SK-N-SH (cell line): ENCODE measurements at regions not wholly inside any gene's neighbourhood (a gene's known extent, or its start where the extent isn't known, plus 50 kb on each side); places are given as distances from the start of the nearest gene placed in this dataset.

Experiments
- CTCF ChIA-PET: fragments of 300-600, 350-600 bp; formaldehyde crosslinking; extraction: SDS; loops from one replicate; lab custom pipeline; 2021; lab: Yijun Ruan, JAX
- POLR2A ChIA-PET: fragments of 350-600 bp; sonication (Branson Sonifier 250); formaldehyde crosslinking; extraction: SDS; loops from one replicate; lab custom pipeline; 2020; ENCODE audit warnings: antibody characterized with exemption, inconsistent platforms; lab: Yijun Ruan, JAX
- DNase-seq: peaks from one replicate; pipeline ENCODE4 v3.0.0; 2012
- H2AFZ ChIP-seq: fragments of 200-600 bp; sonication (generic); 2 replicates; pipeline ENCODE4 v1.8.1; 2016; ENCODE audit warnings: antibody characterized with exemption, mild to moderate bottlenecking, low read depth
- H3F3A ChIP-seq: fragments of 200-600 bp; sonication (generic); replicated peaks from 2 replicates; pipeline ENCODE3; 2016; ENCODE audit warnings: antibody characterized with exemption, mild to moderate bottlenecking; ENCODE audit not compliant: insufficient read depth
- H3K27ac ChIP-seq, 2 experiments: fragments of 200-500 bp in 1 of 2; fragments of 200-600 bp in 1 of 2; sonication (Bioruptor generic) in 1 of 2; sonication (generic), shearing (Covaris generic) in 1 of 2; 2 replicates each; pipeline versions ENCODE4 v1.5.1 to v1.6.1; 2014 to 2016; ENCODE audit warnings: low read depth in 2 of 2, inconsistent platforms in 1 of 2, low read length in 1 of 2, mild to moderate bottlenecking in 1 of 2, mixed read lengths in 1 of 2
- H3K27me3 ChIP-seq: fragments of 200-600 bp; sonication (generic), shearing (Covaris generic); 2 replicates; pipeline ENCODE4 v1.6.1; 2016; ENCODE audit warnings: mixed run types; ENCODE audit not compliant: insufficient read depth
- H3K36me3 ChIP-seq, 2 experiments: fragments of 200-500 bp in 1 of 2; fragments of 200-600 bp in 1 of 2; sonication (Bioruptor generic) in 1 of 2; sonication (generic) in 1 of 2; replicated peaks in 1 of 2; 2 replicates each; pipeline versions ENCODE3 to v1.5.1; 2014 to 2016; ENCODE audit warnings: low read length in 1 of 2, mild to moderate bottlenecking in 1 of 2; ENCODE audit not compliant: insufficient read depth in 2 of 2, control insufficient read depth in 1 of 2
- H3K4me1 ChIP-seq, 2 experiments: fragments of 200-500 bp in 1 of 2; fragments of 200-600 bp in 1 of 2; sonication (Bioruptor generic) in 1 of 2; sonication (generic), shearing (Covaris generic) in 1 of 2; 2 replicates each; pipeline versions ENCODE4 v1.5.1 to v1.6.1; 2014 to 2016; ENCODE audit warnings: low read depth in 1 of 2, low read length in 1 of 2, mixed run types in 1 of 2; ENCODE audit not compliant: insufficient read depth in 2 of 2, control insufficient read depth in 1 of 2
- H3K4me2 ChIP-seq: fragments of 200-600 bp; sonication (generic), shearing (Covaris generic); 2 replicates; pipeline ENCODE4 v1.6.1; 2017; ENCODE audit warnings: mixed run types
- H3K4me3 ChIP-seq, 2 experiments: fragments of 200-500 bp in 1 of 2; fragments of 200-600 bp in 1 of 2; sonication (Bioruptor generic) in 1 of 2; sonication (generic), shearing (Covaris generic) in 1 of 2; 2 replicates each; pipeline versions ENCODE4 v1.5.1 to v1.8.1; 2014 to 2016; ENCODE audit warnings: low read depth in 2 of 2, inconsistent platforms in 1 of 2, low read length in 1 of 2, mild to moderate bottlenecking in 1 of 2, mixed read lengths in 1 of 2, moderate library complexity in 1 of 2
- H3K79me2 ChIP-seq: fragments of 200-600 bp; sonication (generic); 2 replicates; pipeline ENCODE4 v1.8.1; 2017; ENCODE audit warnings: mild to moderate bottlenecking; ENCODE audit not compliant: insufficient read depth
- H3K9ac ChIP-seq: fragments of 200-600 bp; sonication (generic); 2 replicates; pipeline ENCODE4 v1.6.1; 2017; ENCODE audit warnings: mixed run types
- H3K9me2 ChIP-seq: fragments of 200-600 bp; sonication (generic); 2 replicates; pipeline ENCODE4 v1.6.1; 2017; ENCODE audit warnings: mixed run types
- H3K9me3 ChIP-seq: fragments of 200-600 bp; sonication (generic); 2 replicates; pipeline ENCODE4 v1.6.1; 2017; ENCODE audit warnings: mixed run types, mild to moderate bottlenecking, moderate library complexity
- H4K20me1 ChIP-seq: fragments of 200-600 bp; sonication (generic); 2 replicates; pipeline ENCODE4 v1.6.1; 2017; ENCODE audit warnings: mild to moderate bottlenecking, mixed run types; ENCODE audit not compliant: insufficient read depth
- FOXJ3 ChIP-seq: sonication (generic); formaldehyde crosslinking; IDR thresholded peaks from 2 replicates; pipeline ENCODE4 v1.5.1; 2020; ENCODE audit warnings: mild to moderate bottlenecking, missing genetic modification reagents
- FOXM1 ChIP-seq: IDR thresholded peaks from 2 replicates; pipeline ENCODE4 v1.4.0; 2012; ENCODE audit warnings: low read depth, mild to moderate bottlenecking
- MEF2A ChIP-seq: IDR thresholded peaks from 2 replicates; pipeline ENCODE4 v1.4.0; 2012; ENCODE audit warnings: low read depth, borderline replicate concordance
- MXI1 ChIP-seq: IDR thresholded peaks from 2 replicates; pipeline ENCODE4 v1.6.1; 2012; ENCODE audit warnings: mild to moderate bottlenecking, low read depth, low read length, improper control_type of control experiment
- NFIC ChIP-seq: IDR thresholded peaks from 2 replicates; pipeline ENCODE4 v1.4.0; 2012; ENCODE audit warnings: borderline replicate concordance
- NRF1 ChIP-seq: IDR thresholded peaks from 2 replicates; pipeline ENCODE4 v1.6.1; 2012; ENCODE audit warnings: low read depth, mild to moderate bottlenecking, low read length
- RAD21 ChIP-seq: IDR thresholded peaks from 2 replicates; pipeline ENCODE4 v1.6.1; 2012; ENCODE audit warnings: mild to moderate bottlenecking, low read length
- RCOR1 ChIP-seq: fragments of 150-350 bp; IDR thresholded peaks from 2 replicates; pipeline ENCODE4 v1.6.1; 2017; ENCODE audit warnings: antibody characterized with exemption, low read length
- RFX5 ChIP-seq: IDR thresholded peaks from 2 replicates; pipeline ENCODE4 v1.6.1; 2012; ENCODE audit warnings: mild to moderate bottlenecking, improper control_type of control experiment, low read length
- RXRA ChIP-seq: IDR thresholded peaks from 2 replicates; pipeline ENCODE4 v1.4.0; 2012; ENCODE audit warnings: low read depth, mild to moderate bottlenecking, borderline replicate concordance
- TAF1 ChIP-seq: IDR thresholded peaks from 2 replicates; pipeline ENCODE4 v1.6.1; 2012; ENCODE audit warnings: low read depth, mild to moderate bottlenecking, low read length, moderate library complexity, borderline replicate concordance
- TCF12 ChIP-seq: IDR thresholded peaks from 2 replicates; pipeline ENCODE4 v1.4.0; 2012
- YY1 ChIP-seq: IDR thresholded peaks from 2 replicates; pipeline ENCODE4 v1.4.0; 2012; ENCODE audit warnings: low read depth, mild to moderate bottlenecking
- WGBS: methylation state at CpG from one replicate; pipeline ENCODE4 v1.1.6; 2017; ENCODE audit warnings: low lambda C conversion rate; 5-methylcytosine and 5-hydroxymethylcytosine counted together
- TF ChIP-seq, protein P1 (sequence below): fragments of 200-600 bp; sonication (generic); IDR thresholded peaks from 2 replicates; pipeline ENCODE4 v1.6.1; 2017; ENCODE audit warnings: antibody characterized with exemption, mild to moderate bottlenecking, moderate library complexity
- TF ChIP-seq, protein P2 (sequence below): IDR thresholded peaks from 2 replicates; pipeline ENCODE4 v1.4.0; 2012; ENCODE audit warnings: low read depth
- TF ChIP-seq, protein P3 (sequence below): fragments of 150-350 bp; IDR thresholded peaks from 2 replicates; pipeline ENCODE4 v1.6.1; 2017; ENCODE audit warnings: antibody characterized with exemption, low read length, low read depth, borderline replicate concordance
- TF ChIP-seq, protein P4 (sequence below): fragments of 150-350 bp; IDR thresholded peaks from 2 replicates; pipeline ENCODE4 v1.6.1; 2016; ENCODE audit warnings: mild to moderate bottlenecking, low read depth, low read length
- TF ChIP-seq, protein P5 (sequence below): IDR thresholded peaks from 2 replicates; pipeline ENCODE4 v1.6.1; 2012; ENCODE audit warnings: mild to moderate bottlenecking, low read depth, low read length, moderate library complexity

DNA sequence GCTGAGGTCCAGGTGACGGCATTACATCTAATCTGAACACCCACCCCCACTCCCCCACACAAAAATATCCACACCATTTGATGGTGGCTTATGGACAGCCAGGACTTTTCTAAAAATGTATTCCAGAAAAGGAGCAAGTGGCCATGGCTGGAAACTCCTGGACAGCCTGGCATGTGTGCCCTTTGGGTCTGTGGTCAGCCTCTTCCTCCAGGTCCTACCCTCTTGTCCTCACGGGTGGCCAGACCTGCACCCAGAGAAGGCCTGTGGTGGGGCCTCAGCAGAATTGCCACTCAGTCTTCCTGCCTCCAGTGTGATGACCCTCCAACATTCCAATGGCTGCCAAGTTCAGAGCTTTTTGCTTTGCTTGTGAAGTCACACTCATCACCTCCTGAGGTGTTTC, 600.6 kb downstream of the AJAP1 start:
- Histone ChIP-seq H4K20me1 (no peaks in the 10 kb centered on the region), H3K79me2 (no peaks in the 10 kb centered on the region), H3K36me3 (no peaks in the 10 kb centered on the region), H3F3A (no peaks in the 10 kb centered on the region), H3K4me1 (peaks cover 0 to 8% of the 10 kb centered on the region in 2 experiments; a peak in 1 of 4 replicates), H3K4me2 (no peak overlapping the region), H3K9me2 (no peaks in the 10 kb centered on the region), H2AFZ (no peak overlapping the region), H3K9ac (no peak overlapping the region), H3K27me3 (no peaks in the 10 kb centered on the region), H3K4me3 (no peak overlapping the region), H3K27ac (no peak overlapping the region), H3K9me3 (no peaks in the 10 kb centered on the region)
- no peak for DNase-seq
- TF ChIP-seq RCOR1 (no peak), NRF1 (no peak), FOXJ3 (CRISPR knock-in tag) (no peak), YY1 (no peak), RAD21 (no peak), MEF2A (no peak), TCF12 (no peak), RFX5 (no peak), RXRA (no peak), NFIC (no peak)
- TF ChIP-seq, protein P1, sequence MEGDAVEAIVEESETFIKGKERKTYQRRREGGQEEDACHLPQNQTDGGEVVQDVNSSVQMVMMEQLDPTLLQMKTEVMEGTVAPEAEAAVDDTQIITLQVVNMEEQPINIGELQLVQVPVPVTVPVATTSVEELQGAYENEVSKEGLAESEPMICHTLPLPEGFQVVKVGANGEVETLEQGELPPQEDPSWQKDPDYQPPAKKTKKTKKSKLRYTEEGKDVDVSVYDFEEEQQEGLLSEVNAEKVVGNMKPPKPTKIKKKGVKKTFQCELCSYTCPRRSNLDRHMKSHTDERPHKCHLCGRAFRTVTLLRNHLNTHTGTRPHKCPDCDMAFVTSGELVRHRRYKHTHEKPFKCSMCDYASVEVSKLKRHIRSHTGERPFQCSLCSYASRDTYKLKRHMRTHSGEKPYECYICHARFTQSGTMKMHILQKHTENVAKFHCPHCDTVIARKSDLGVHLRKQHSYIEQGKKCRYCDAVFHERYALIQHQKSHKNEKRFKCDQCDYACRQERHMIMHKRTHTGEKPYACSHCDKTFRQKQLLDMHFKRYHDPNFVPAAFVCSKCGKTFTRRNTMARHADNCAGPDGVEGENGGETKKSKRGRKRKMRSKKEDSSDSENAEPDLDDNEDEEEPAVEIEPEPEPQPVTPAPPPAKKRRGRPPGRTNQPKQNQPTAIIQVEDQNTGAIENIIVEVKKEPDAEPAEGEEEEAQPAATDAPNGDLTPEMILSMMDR = no peak
- TF ChIP-seq, protein P2, sequence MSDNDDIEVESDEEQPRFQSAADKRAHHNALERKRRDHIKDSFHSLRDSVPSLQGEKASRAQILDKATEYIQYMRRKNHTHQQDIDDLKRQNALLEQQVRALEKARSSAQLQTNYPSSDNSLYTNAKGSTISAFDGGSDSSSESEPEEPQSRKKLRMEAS = no peak
- ChIA-PET POLR2A (no interaction called here), CTCF (no interaction called here)
- 50% methylated on average over 2 of the region's 2 CpGs for WGBS

DNA sequence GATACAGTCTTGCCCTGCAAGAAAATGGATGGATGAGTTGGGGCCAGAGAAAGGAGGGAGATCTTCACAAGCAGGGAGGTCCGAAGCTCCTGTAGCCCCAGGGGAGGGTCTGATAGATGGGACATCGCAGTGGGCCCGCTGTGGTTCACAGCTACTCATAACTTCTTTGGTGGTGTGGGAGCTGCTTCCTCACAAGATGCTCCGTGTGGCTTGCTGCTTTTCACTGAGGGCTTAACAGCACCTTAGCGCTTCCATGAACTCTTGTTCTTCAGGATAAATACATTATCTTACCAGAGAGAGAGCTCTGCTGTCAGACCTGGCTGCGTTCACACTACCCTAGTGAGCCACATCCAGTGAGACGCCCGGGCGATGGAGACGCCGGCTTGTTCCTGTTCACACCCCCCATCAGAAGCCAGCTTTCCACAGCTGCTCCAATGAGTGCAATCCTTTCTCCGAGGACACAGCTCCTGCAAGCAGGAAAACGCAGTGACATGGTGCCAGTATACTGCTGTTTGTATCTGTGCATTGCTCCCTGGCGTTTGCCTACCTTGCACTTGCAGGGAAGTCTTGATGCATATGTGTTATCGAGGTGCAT, 599.8 kb downstream of the AJAP1 start:
- Histone ChIP-seq H3K4me2 (no peak overlapping the region), H3K27me3 (no peaks in the 10 kb centered on the region), H3K36me3 (no peaks in the 10 kb centered on the region), H3K9me3 (no peaks in the 10 kb centered on the region), H3F3A (no peaks in the 10 kb centered on the region), H3K9ac (no peak overlapping the region), H3K79me2 (no peaks in the 10 kb centered on the region), H4K20me1 (no peaks in the 10 kb centered on the region), H2AFZ (no peak overlapping the region), H3K27ac (no peak overlapping the region; a peak in 1 of 4 replicates), H3K4me1 (peaks cover 0 to 8% of the 10 kb centered on the region in 2 experiments; a peak in 1 of 4 replicates), H3K9me2 (no peaks in the 10 kb centered on the region), H3K4me3 (no peak overlapping the region)
- ChIA-PET POLR2A (no interaction called here), CTCF (interaction anchor here (0.9 to 1.7 kb wide), 3 partner anchors 27 to 261 kb away, joined by 3 to 4 read pairs (median 3); no protein-coding TSS in a partner anchor)
- 34% methylated on average over 6 of the region's 15 CpGs for WGBS
- no peak for DNase-seq
- TF ChIP-seq MXI1 (no peak), TCF12 (no peak), FOXM1 (no peak), MEF2A (no peak), RFX5 (no peak), TAF1 (no peak), RCOR1 (no peak)
- TF ChIP-seq, protein P3, sequence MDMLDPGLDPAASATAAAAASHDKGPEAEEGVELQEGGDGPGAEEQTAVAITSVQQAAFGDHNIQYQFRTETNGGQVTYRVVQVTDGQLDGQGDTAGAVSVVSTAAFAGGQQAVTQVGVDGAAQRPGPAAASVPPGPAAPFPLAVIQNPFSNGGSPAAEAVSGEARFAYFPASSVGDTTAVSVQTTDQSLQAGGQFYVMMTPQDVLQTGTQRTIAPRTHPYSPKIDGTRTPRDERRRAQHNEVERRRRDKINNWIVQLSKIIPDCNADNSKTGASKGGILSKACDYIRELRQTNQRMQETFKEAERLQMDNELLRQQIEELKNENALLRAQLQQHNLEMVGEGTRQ = no peak
- TF ChIP-seq, protein P4, sequence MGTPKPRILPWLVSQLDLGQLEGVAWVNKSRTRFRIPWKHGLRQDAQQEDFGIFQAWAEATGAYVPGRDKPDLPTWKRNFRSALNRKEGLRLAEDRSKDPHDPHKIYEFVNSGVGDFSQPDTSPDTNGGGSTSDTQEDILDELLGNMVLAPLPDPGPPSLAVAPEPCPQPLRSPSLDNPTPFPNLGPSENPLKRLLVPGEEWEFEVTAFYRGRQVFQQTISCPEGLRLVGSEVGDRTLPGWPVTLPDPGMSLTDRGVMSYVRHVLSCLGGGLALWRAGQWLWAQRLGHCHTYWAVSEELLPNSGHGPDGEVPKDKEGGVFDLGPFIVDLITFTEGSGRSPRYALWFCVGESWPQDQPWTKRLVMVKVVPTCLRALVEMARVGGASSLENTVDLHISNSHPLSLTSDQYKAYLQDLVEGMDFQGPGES = no peak
- TF ChIP-seq, protein P5, sequence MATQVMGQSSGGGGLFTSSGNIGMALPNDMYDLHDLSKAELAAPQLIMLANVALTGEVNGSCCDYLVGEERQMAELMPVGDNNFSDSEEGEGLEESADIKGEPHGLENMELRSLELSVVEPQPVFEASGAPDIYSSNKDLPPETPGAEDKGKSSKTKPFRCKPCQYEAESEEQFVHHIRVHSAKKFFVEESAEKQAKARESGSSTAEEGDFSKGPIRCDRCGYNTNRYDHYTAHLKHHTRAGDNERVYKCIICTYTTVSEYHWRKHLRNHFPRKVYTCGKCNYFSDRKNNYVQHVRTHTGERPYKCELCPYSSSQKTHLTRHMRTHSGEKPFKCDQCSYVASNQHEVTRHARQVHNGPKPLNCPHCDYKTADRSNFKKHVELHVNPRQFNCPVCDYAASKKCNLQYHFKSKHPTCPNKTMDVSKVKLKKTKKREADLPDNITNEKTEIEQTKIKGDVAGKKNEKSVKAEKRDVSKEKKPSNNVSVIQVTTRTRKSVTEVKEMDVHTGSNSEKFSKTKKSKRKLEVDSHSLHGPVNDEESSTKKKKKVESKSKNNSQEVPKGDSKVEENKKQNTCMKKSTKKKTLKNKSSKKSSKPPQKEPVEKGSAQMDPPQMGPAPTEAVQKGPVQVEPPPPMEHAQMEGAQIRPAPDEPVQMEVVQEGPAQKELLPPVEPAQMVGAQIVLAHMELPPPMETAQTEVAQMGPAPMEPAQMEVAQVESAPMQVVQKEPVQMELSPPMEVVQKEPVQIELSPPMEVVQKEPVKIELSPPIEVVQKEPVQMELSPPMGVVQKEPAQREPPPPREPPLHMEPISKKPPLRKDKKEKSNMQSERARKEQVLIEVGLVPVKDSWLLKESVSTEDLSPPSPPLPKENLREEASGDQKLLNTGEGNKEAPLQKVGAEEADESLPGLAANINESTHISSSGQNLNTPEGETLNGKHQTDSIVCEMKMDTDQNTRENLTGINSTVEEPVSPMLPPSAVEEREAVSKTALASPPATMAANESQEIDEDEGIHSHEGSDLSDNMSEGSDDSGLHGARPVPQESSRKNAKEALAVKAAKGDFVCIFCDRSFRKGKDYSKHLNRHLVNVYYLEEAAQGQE = no peak
